Skeletal muscle satellite cell (primary cell): ENCODE measurements at regions not wholly inside any gene's neighbourhood (a gene's known extent, or its start where the extent isn't known, plus 50 kb on each side); places are given as distances from the start of the nearest gene placed in this dataset.

ENCODE experiments used
- H3K27me3 ChIP-seq: 2 replicates; pipeline ENCODE4 v1.7.0; 2013; ENCODE audit warnings: low read length; ENCODE audit not compliant: control insufficient read depth, insufficient read depth
- H3K36me3 ChIP-seq: 2 replicates; pipeline ENCODE4 v1.7.0; 2013; ENCODE audit warnings: mild to moderate bottlenecking, control low read depth, low read length; ENCODE audit not compliant: insufficient read depth
- H3K4me1 ChIP-seq: 2 replicates; pipeline ENCODE4 v1.7.0; 2013; ENCODE audit warnings: low read length; ENCODE audit not compliant: control insufficient read depth, insufficient read depth
- H3K4me2 ChIP-seq: 2 replicates; pipeline ENCODE4 v1.7.0; 2013; ENCODE audit warnings: mild to moderate bottlenecking, low read length
- H3K4me3 ChIP-seq: 2 replicates; pipeline ENCODE4 v1.7.0; 2013; ENCODE audit warnings: low read length
- H3K9ac ChIP-seq: 2 replicates; pipeline ENCODE4 v1.7.0; 2013; ENCODE audit warnings: mild to moderate bottlenecking, low read depth, low read length, moderate library complexity
- H3K9me3 ChIP-seq: replicated peaks from 2 replicates; pipeline ENCODE4 v1.7.0; 2013; ENCODE audit warnings: mild to moderate bottlenecking, control low read depth, low read length

GRCh38 chr6:144797881-144798589 is 512.9 kb downstream of the UTRN start:
- H3K36me3 ChIP-seq, result no peaks in the 10 kb centered on the region
- H3K4me3 ChIP-seq, result peak overlapping the region; percentile 17
- peaks cover 15% of the 10 kb centered on the region for H3K4me1 ChIP-seq
- peak overlapping the region; percentile 70 for H3K4me2 ChIP-seq
- H3K27me3 ChIP-seq, result no peaks in the 10 kb centered on the region
- H3K9ac ChIP-seq, result peak overlapping the region; percentile 51
- no peaks in the 10 kb centered on the region for H3K9me3 ChIP-seq

GRCh38 chr6:144804246-144804790 is 519.2 kb downstream of the UTRN start:
- no peaks in the 10 kb centered on the region for H3K27me3 ChIP-seq
- no peaks in the 10 kb centered on the region for H3K9me3 ChIP-seq
- no peak overlapping the region for H3K4me2 ChIP-seq
- no peak overlapping the region for H3K4me3 ChIP-seq
- no peaks in the 10 kb centered on the region for H3K36me3 ChIP-seq
- no peak overlapping the region for H3K9ac ChIP-seq
- peaks cover 6% of the 10 kb centered on the region for H3K4me1 ChIP-seq

GRCh38 chr6:144805049-144805448 is 519.9 kb downstream of the UTRN start:
- Histone ChIP-seq H3K4me2 (no peak overlapping the region), H3K4me3 (no peak overlapping the region), H3K27me3 (no peaks in the 10 kb centered on the region), H3K4me1 (peaks cover 9% of the 10 kb centered on the region), H3K9ac (no peak overlapping the region), H3K36me3 (no peaks in the 10 kb centered on the region), H3K9me3 (no peaks in the 10 kb centered on the region)

GRCh38 chr6:144806222-144806621 is 521.1 kb downstream of the UTRN start:
- Histone ChIP-seq H3K36me3 (no peaks in the 10 kb centered on the region), H3K27me3 (no peaks in the 10 kb centered on the region), H3K9ac (no peak overlapping the region), H3K4me3 (no peak overlapping the region), H3K9me3 (no peaks in the 10 kb centered on the region), H3K4me1 (peaks cover 18% of the 10 kb centered on the region), H3K4me2 (no peak overlapping the region)

- H3K4me1 ChIP-seq, result peaks cover 21% of the 10 kb centered on the region
- H3K27me3 ChIP-seq, result no peaks in the 10 kb centered on the region
- no peaks in the 10 kb centered on the region for H3K9me3 ChIP-seq
- no peaks in the 10 kb centered on the region for H3K36me3 ChIP-seq
- no peak overlapping the region for H3K4me3 ChIP-seq
- no peak overlapping the region for H3K9ac ChIP-seq
- no peak overlapping the region for H3K4me2 ChIP-seq
These were observed 524.0 kb downstream of the UTRN start for GRCh38 chr6:144809120-144809519.

GRCh38 chr6:144809969-144810368 is 524.8 kb downstream of the UTRN start:
- H3K27me3 ChIP-seq, result no peaks in the 10 kb centered on the region
- no peak overlapping the region for H3K4me3 ChIP-seq
- H3K4me2 ChIP-seq, result no peak overlapping the region
- no peak overlapping the region for H3K9ac ChIP-seq
- H3K36me3 ChIP-seq, result no peaks in the 10 kb centered on the region
- H3K4me1 ChIP-seq, result peaks cover 21% of the 10 kb centered on the region
- no peaks in the 10 kb centered on the region for H3K9me3 ChIP-seq

- no peak overlapping the region for H3K4me3 ChIP-seq
- H3K36me3 ChIP-seq, result no peaks in the 10 kb centered on the region
- no peaks in the 10 kb centered on the region for H3K9me3 ChIP-seq
- no peak overlapping the region for H3K4me2 ChIP-seq
- peaks cover 21% of the 10 kb centered on the region for H3K4me1 ChIP-seq
- H3K9ac ChIP-seq, result no peak overlapping the region
- H3K27me3 ChIP-seq, result no peaks in the 10 kb centered on the region
These were observed 526.0 kb downstream of the UTRN start for GRCh38 chr6:144811140-144811539.

- H3K9me3 ChIP-seq, result no peaks in the 10 kb centered on the region
- H3K4me2 ChIP-seq, result no peak overlapping the region
- H3K36me3 ChIP-seq, result no peaks in the 10 kb centered on the region
- no peak overlapping the region for H3K9ac ChIP-seq
- H3K27me3 ChIP-seq, result no peaks in the 10 kb centered on the region
- no peak overlapping the region for H3K4me3 ChIP-seq
- H3K4me1 ChIP-seq, result no peaks in the 10 kb centered on the region
These were observed 531.8 kb downstream of the UTRN start for GRCh38 chr6:144816936-144817335.

GRCh38 chr6:144820270-144820669 is 535.1 kb downstream of the UTRN start:
- H3K4me2 ChIP-seq, result no peak overlapping the region
- no peaks in the 10 kb centered on the region for H3K4me1 ChIP-seq
- no peak overlapping the region for H3K4me3 ChIP-seq
- H3K36me3 ChIP-seq, result no peaks in the 10 kb centered on the region
- H3K27me3 ChIP-seq, result no peaks in the 10 kb centered on the region
- H3K9me3 ChIP-seq, result no peaks in the 10 kb centered on the region
- H3K9ac ChIP-seq, result no peak overlapping the region

GRCh38 chr6:144823131-144823530 is 538.0 kb downstream of the UTRN start:
- peaks cover 4% of the 10 kb centered on the region for H3K36me3 ChIP-seq
- no peak overlapping the region for H3K4me2 ChIP-seq
- no peaks in the 10 kb centered on the region for H3K9me3 ChIP-seq

GRCh38 chr6:144824018-144824417 is 538.9 kb downstream of the UTRN start:
- Histone ChIP-seq H3K9ac (no peak overlapping the region), H3K9me3 (no peaks in the 10 kb centered on the region), H3K27me3 (no peaks in the 10 kb centered on the region), H3K36me3 (peaks cover 11% of the 10 kb centered on the region), H3K4me3 (no peak overlapping the region), H3K4me2 (no peak overlapping the region), H3K4me1 (no peaks in the 10 kb centered on the region)

More at GRCh38 chr6:144823131-144823530, 538.0 kb downstream of the UTRN start:
- Histone ChIP-seq H3K4me3 (no peak overlapping the region), H3K9ac (no peak overlapping the region), H3K4me1 (no peaks in the 10 kb centered on the region), H3K27me3 (no peaks in the 10 kb centered on the region)

- H3K4me2 ChIP-seq, result no peak overlapping the region
- no peaks in the 10 kb centered on the region for H3K27me3 ChIP-seq
- H3K4me3 ChIP-seq, result no peak overlapping the region
- no peak overlapping the region for H3K9ac ChIP-seq
- no peaks in the 10 kb centered on the region for H3K9me3 ChIP-seq
- peaks cover 28% of the 10 kb centered on the region for H3K36me3 ChIP-seq
- H3K4me1 ChIP-seq, result no peaks in the 10 kb centered on the region
These were observed 549.4 kb downstream of the UTRN start for GRCh38 chr6:144834426-144835038.
